Mesenchymal stem cell (in vitro differentiated cells and primary cell): ENCODE measurements at regions not wholly inside any gene's neighbourhood (a gene's known extent, or its start where the extent isn't known, plus 50 kb on each side); places are given as distances from the start of the nearest gene placed in this dataset.

ENCODE experiments used
- DNase-seq: peaks from one replicate; pipeline ENCODE4 v3.0.0-alpha.2; 2013
- H2AFZ ChIP-seq: one replicate; pipeline ENCODE4 v1.6.1; 2013; ENCODE audit warnings: low read depth, mild to moderate bottlenecking, control low read depth, inconsistent platforms, low read length, moderate library complexity
- H2AK5ac ChIP-seq: 2 replicates; pipeline ENCODE4 v1.6.1; 2013; ENCODE audit warnings: low read length, moderate library complexity, mild to moderate bottlenecking, inconsistent platforms; ENCODE audit not compliant: severe bottlenecking
- H2BK120ac ChIP-seq: one replicate; pipeline ENCODE4 v1.6.1; 2013; ENCODE audit warnings: low read depth, mild to moderate bottlenecking, inconsistent platforms, low read length, moderate library complexity
- H2BK12ac ChIP-seq, 2 experiments: one replicate each; pipeline ENCODE4 v1.6.1; 2013; ENCODE audit warnings: inconsistent platforms in 2 of 2, low read length in 2 of 2, mild to moderate bottlenecking in 2 of 2, moderate library complexity in 2 of 2, control low read depth in 1 of 2
- H2BK15ac ChIP-seq: one replicate; pipeline ENCODE4 v1.6.1; 2013; ENCODE audit warnings: mild to moderate bottlenecking, low read depth, inconsistent platforms; ENCODE audit not compliant: poor library complexity, severe bottlenecking
- H2BK5ac ChIP-seq: 2 replicates; pipeline ENCODE4 v1.6.1; 2013; ENCODE audit warnings: low read depth, mild to moderate bottlenecking, low read length, control low read depth, inconsistent platforms; ENCODE audit not compliant: poor library complexity, severe bottlenecking
- H3K14ac ChIP-seq, 2 experiments: one replicate each; pipeline ENCODE4 v1.6.1; 2013; ENCODE audit warnings: inconsistent platforms in 2 of 2, low read length in 2 of 2, control low read depth in 1 of 2, mild to moderate bottlenecking in 1 of 2, moderate library complexity in 1 of 2
- H3K18ac ChIP-seq, 2 experiments: one replicate each; pipeline ENCODE4 v1.6.1; 2013; ENCODE audit warnings: inconsistent platforms in 2 of 2, low read length in 2 of 2, control low read depth in 1 of 2, low read depth in 1 of 2, mild to moderate bottlenecking in 1 of 2
- H3K23ac ChIP-seq, 2 experiments: one replicate each; pipeline ENCODE4 v1.6.1; 2013; ENCODE audit warnings: inconsistent platforms in 2 of 2, low read length in 2 of 2, mild to moderate bottlenecking in 2 of 2, moderate library complexity in 2 of 2, control low read depth in 1 of 2
- H3K27ac ChIP-seq: 2 replicates; pipeline ENCODE4 v1.5.1; 2013; ENCODE audit warnings: mild to moderate bottlenecking, moderate library complexity, low read length, control low read depth, inconsistent platforms; ENCODE audit not compliant: poor library complexity, severe bottlenecking
- H3K27me3 ChIP-seq, 2 experiments: 2 replicates each; pipeline versions ENCODE4 v1.6.1 to v1.7.0; 2013; ENCODE audit warnings: low read length in 2 of 2, mild to moderate bottlenecking in 2 of 2, moderate library complexity in 2 of 2, control low read depth in 1 of 2, inconsistent platforms in 1 of 2; ENCODE audit not compliant: control insufficient read depth in 1 of 2, insufficient read depth in 1 of 2
- H3K36me3 ChIP-seq, 2 experiments: 2 replicates each; pipeline versions ENCODE4 v1.6.1 to v1.7.0; 2013; ENCODE audit warnings: low read length in 2 of 2, control low read depth in 1 of 2, inconsistent platforms in 1 of 2, low read depth in 1 of 2, mild to moderate bottlenecking in 1 of 2; ENCODE audit not compliant: insufficient read depth in 2 of 2, control insufficient read depth in 1 of 2
- H3K4ac ChIP-seq, 2 experiments: one replicate each; pipeline ENCODE4 v1.6.1; 2013; ENCODE audit warnings: inconsistent platforms in 2 of 2, low read length in 2 of 2, mild to moderate bottlenecking in 2 of 2, moderate library complexity in 2 of 2, control low read depth in 1 of 2, low read depth in 1 of 2
- H3K4me1 ChIP-seq: 2 replicates; pipeline ENCODE4 v1.6.1; 2013; ENCODE audit warnings: low read depth, low read length, control low read depth; ENCODE audit not compliant: control insufficient read depth, insufficient read depth
- H3K4me2 ChIP-seq: 2 replicates; pipeline ENCODE4 v1.6.1; 2013; ENCODE audit warnings: low read length, mild to moderate bottlenecking, inconsistent platforms; ENCODE audit not compliant: poor library complexity, severe bottlenecking
- H3K4me3 ChIP-seq, 2 experiments: 2 replicates each; pipeline versions ENCODE4 v1.5.1 to v1.7.0; 2013; ENCODE audit warnings: low read length in 2 of 2, mild to moderate bottlenecking in 2 of 2, control low read depth in 1 of 2, low read depth in 1 of 2; ENCODE audit not compliant: insufficient read depth in 1 of 2
- H3K79me1 ChIP-seq: replicated peaks from 2 replicates; pipeline ENCODE4 v1.6.1; 2013; ENCODE audit warnings: mild to moderate bottlenecking, control low read depth, low read length, inconsistent platforms; ENCODE audit not compliant: poor library complexity, severe bottlenecking
- H3K9ac ChIP-seq: 2 replicates; pipeline ENCODE4 v1.7.0; 2013; ENCODE audit warnings: mild to moderate bottlenecking, low read length, moderate library complexity
- H3K9me3 ChIP-seq: 2 replicates; pipeline ENCODE4 v1.7.0; 2013; ENCODE audit warnings: mild to moderate bottlenecking, low read length; ENCODE audit not compliant: control insufficient read depth
- H4K8ac ChIP-seq: one replicate; pipeline ENCODE4 v1.6.1; 2013; ENCODE audit warnings: inconsistent platforms, mild to moderate bottlenecking, low read length, moderate library complexity
- H4K91ac ChIP-seq: one replicate; pipeline ENCODE4 v1.6.1; 2013; ENCODE audit warnings: mild to moderate bottlenecking, low read length, inconsistent platforms
- WGBS: methylation state at CpG from one replicate; pipeline ENCODE4 v1.1.7; 2013; ENCODE audit warnings: mixed read lengths; 5-methylcytosine and 5-hydroxymethylcytosine counted together

GRCh38 chr4:175147233-175147632 is 229.1 kb downstream of the ADAM29 start:
- Histone ChIP-seq H4K8ac (no peak overlapping the region), H3K36me3 (no peaks in the 10 kb centered on the region), H2BK15ac (no peak overlapping the region), H3K4me2 (no peak overlapping the region), H3K9ac (no peak overlapping the region), H2BK5ac (no peak overlapping the region), H3K9me3 (peaks cover 17% of the 10 kb centered on the region), H2BK120ac (no peak overlapping the region), H3K27ac (no peak overlapping the region), H3K18ac (no peak overlapping the region), H3K79me1 (no peaks in the 10 kb centered on the region), H2BK12ac (no peak overlapping the region), H4K91ac (no peak overlapping the region), H3K4me1 (no peaks in the 10 kb centered on the region), H3K4ac (no peak overlapping the region), H2AFZ (no peak overlapping the region), H3K4me3 (no peak overlapping the region), H3K27me3 (no peaks in the 10 kb centered on the region), H3K14ac (no peak overlapping the region), H3K23ac (no peak overlapping the region), H2AK5ac (no peak overlapping the region)
- DNase-seq: no peak
- 95% methylated on average over 12 of the region's 12 CpGs for WGBS

DNA sequence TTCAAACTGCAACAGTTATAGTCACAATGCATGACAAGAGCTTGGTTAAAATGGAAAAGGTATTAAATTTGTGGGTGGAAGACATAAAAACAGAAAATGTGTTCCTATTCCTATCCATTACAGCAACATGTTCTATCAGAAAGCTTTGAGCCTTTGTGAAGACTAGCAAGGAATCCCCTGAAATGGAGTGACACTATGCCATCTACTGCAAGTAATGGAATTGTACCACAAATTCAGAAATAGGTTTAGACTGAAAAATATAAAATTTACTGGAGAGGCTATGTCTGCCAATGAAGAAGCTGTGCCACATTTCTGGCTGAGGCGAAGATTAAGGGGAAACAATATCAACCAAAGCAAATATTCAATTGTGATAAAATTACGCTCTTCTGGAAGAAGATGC is 247.9 kb downstream of the ADAM29 start:
- Histone ChIP-seq H2BK15ac (no peak overlapping the region), H3K23ac (no peak overlapping the region), H4K8ac (no peak overlapping the region), H3K14ac (no peak overlapping the region), H3K4ac (no peak overlapping the region), H3K4me1 (no peaks in the 10 kb centered on the region), H3K79me1 (no peaks in the 10 kb centered on the region), H2BK120ac (no peak overlapping the region), H3K36me3 (no peaks in the 10 kb centered on the region), H3K4me3 (no peak overlapping the region), H3K27me3 (no peaks in the 10 kb centered on the region), H2BK5ac (no peak overlapping the region), H2AFZ (no peak overlapping the region), H3K4me2 (no peak overlapping the region), H4K91ac (no peak overlapping the region), H3K18ac (no peak overlapping the region), H3K9me3 (no peaks in the 10 kb centered on the region), H3K9ac (no peak overlapping the region), H2AK5ac (no peak overlapping the region), H3K27ac (no peak overlapping the region), H2BK12ac (no peak overlapping the region)
- no CpG with 5 or more reads among the region's 2 CpGs for WGBS
- DNase-seq: no peak

- Histone ChIP-seq H3K4ac (no peak overlapping the region), H2BK5ac (no peak overlapping the region), H3K9me3 (peaks cover 4% of the 10 kb centered on the region), H2AFZ (no peak overlapping the region), H3K27ac (no peak overlapping the region), H3K4me2 (no peak overlapping the region), H3K4me1 (no peaks in the 10 kb centered on the region), H3K27me3 (no peaks in the 10 kb centered on the region), H2BK12ac (no peak overlapping the region), H2BK15ac (no peak overlapping the region), H3K4me3 (no peak overlapping the region), H4K91ac (no peak overlapping the region), H3K18ac (no peak overlapping the region), H3K9ac (no peak overlapping the region), H2BK120ac (no peak overlapping the region), H2AK5ac (no peak overlapping the region), H3K23ac (no peak overlapping the region), H3K79me1 (no peaks in the 10 kb centered on the region), H3K36me3 (no peaks in the 10 kb centered on the region), H3K14ac (no peak overlapping the region), H4K8ac (no peak overlapping the region)
- no peak for DNase-seq
- 69% methylated on average over 2 of the region's 4 CpGs for WGBS
Measured at GRCh38 chr4:175176710-175177109, 258.6 kb downstream of the ADAM29 start.

DNA sequence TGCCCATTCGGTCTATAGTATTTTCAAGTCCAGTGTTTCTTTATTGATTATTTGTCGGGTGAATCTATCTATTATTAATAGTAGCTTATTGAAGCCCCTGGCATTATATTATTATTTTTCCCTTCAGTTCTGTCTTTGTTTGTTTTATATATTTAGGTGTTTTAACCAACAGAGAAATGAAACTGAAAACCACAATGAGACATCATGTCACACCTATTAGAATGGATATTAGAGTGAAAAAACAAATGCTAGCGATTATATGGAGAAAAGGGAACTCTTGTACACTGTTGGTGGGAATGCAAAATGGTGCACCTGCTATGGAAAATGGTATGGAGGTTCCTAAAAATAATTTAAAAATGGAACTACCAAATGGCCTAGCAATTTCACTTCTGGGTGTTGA is 272.5 kb downstream of the ADAM29 start:
- H3K4me1 ChIP-seq: no peaks in the 10 kb centered on the region
- H2BK120ac ChIP-seq: no peak overlapping the region
- H3K14ac ChIP-seq: no peak overlapping the region
- H3K79me1 ChIP-seq: no peaks in the 10 kb centered on the region
- H2BK15ac ChIP-seq: no peak overlapping the region
- H3K36me3 ChIP-seq: no peaks in the 10 kb centered on the region
- no peak overlapping the region for H3K27ac ChIP-seq
- no peak overlapping the region for H4K91ac ChIP-seq
- H3K18ac ChIP-seq: no peak overlapping the region
- no peak overlapping the region for H2AFZ ChIP-seq
- no peak overlapping the region for H3K9ac ChIP-seq
- no peak overlapping the region for H3K4ac ChIP-seq
- H2BK12ac ChIP-seq: no peak overlapping the region
- H3K4me3 ChIP-seq: no peak overlapping the region
- no peaks in the 10 kb centered on the region for H3K27me3 ChIP-seq
- no peak overlapping the region for H3K23ac ChIP-seq
- no peak overlapping the region for H3K4me2 ChIP-seq
- no peak for DNase-seq
- H2AK5ac ChIP-seq: no peak overlapping the region
- no peak overlapping the region for H4K8ac ChIP-seq
- WGBS: 79% methylated on average over 2 of the region's 3 CpGs
- no peaks in the 10 kb centered on the region for H3K9me3 ChIP-seq
- no peak overlapping the region for H2BK5ac ChIP-seq
